EL (cell line): ENCODE measurements at regions not wholly inside any gene's neighbourhood (a gene's known extent, or its start where the extent isn't known, plus 50 kb on each side); places are given as distances from the start of the nearest gene placed in this dataset.

Experiments used
- DNase-seq: peaks from one replicate; pipeline ENCODE4 v3.0.0-alpha.2; 2016

- DNase-seq = no peak
Observed at GRCh38 chr14:97215263-97215969, 418.2 kb downstream of the VRK1 start.

- no peak for DNase-seq
Observed at GRCh38 chr14:97217111-97217885, 420.1 kb downstream of the VRK1 start.

- DNase-seq = no peak
Observed at GRCh38 chr14:97218274-97218673, 421.1 kb downstream of the VRK1 start.

GRCh38 chr14:97218691-97219430 is 421.7 kb downstream of the VRK1 start:
- DNase-seq = no peak

GRCh38 chr14:97219431-97220017 is 422.3 kb downstream of the VRK1 start:
- no peak for DNase-seq

GRCh38 chr14:97221572-97222285 is 424.5 kb downstream of the VRK1 start:
- DNase-seq = no peak

- no peak for DNase-seq
Observed at GRCh38 chr14:97224016-97224415, 426.8 kb downstream of the VRK1 start.

- DNase-seq = no peak
Observed at GRCh38 chr14:97230051-97230450, 432.9 kb downstream of the VRK1 start.

- DNase-seq = no peak
Observed at GRCh38 chr14:97233319-97233985, 436.3 kb downstream of the VRK1 start.

- no peak for DNase-seq
Observed at GRCh38 chr14:97246648-97247047, 449.5 kb downstream of the VRK1 start.

GRCh38 chr14:97248973-97249372 is 451.8 kb downstream of the VRK1 start:
- DNase-seq = no peak

GRCh38 chr14:97250931-97251330 is 453.7 kb downstream of the VRK1 start:
- no peak for DNase-seq

GRCh38 chr14:97251491-97252155 is 454.4 kb downstream of the VRK1 start:
- DNase-seq = no peak

GRCh38 chr14:97253756-97254155 is 456.6 kb downstream of the VRK1 start:
- DNase-seq = no peak

- no peak for DNase-seq
Observed at GRCh38 chr14:97262336-97262735, 465.2 kb downstream of the VRK1 start.

- DNase-seq = no peak
Observed at GRCh38 chr14:97264516-97265230, 467.5 kb downstream of the VRK1 start.

- no peak for DNase-seq
Observed at GRCh38 chr14:97266653-97267052, 469.5 kb downstream of the VRK1 start.

GRCh38 chr14:97267509-97267908 is 470.3 kb downstream of the VRK1 start:
- DNase-seq = no peak

GRCh38 chr14:97268097-97268496 is 470.9 kb downstream of the VRK1 start:
- DNase-seq = no peak

GRCh38 chr14:97270308-97270707 is 473.1 kb downstream of the VRK1 start:
- no peak for DNase-seq

- no peak for DNase-seq
Observed at GRCh38 chr14:97271451-97271960, 474.3 kb downstream of the VRK1 start.
